Mucosa of descending colon (tissue), 3 donors: ENCODE measurements at regions not wholly inside any gene's neighbourhood (a gene's known extent, or its start where the extent isn't known, plus 50 kb on each side); places are given as distances from the start of the nearest gene placed in this dataset.

Source experiments
- ATAC-seq: fragments of 200-7000 bp; cut with Tn5 transposase; one replicate; pipeline ENCODE4 v1.9.1; 2020; ENCODE audit warnings: mild to moderate bottlenecking, moderate library complexity
- DNase-seq, 3 donors: peaks; one replicate each; pipeline ENCODE4 v3.0.0-alpha.2; 2020
- H3K36me3 ChIP-seq: fragments of 200-600 bp; one replicate; pipeline ENCODE4 v1.8.0; 2021; ENCODE audit warnings: low read depth, mild to moderate bottlenecking
- H3K4me1 ChIP-seq: fragments of 200-600 bp; one replicate; pipeline ENCODE4 v1.8.0; 2021; ENCODE audit warnings: low read depth, mild to moderate bottlenecking
- H3K4me3 ChIP-seq: fragments of 200-600 bp; one replicate; pipeline ENCODE4 v1.8.0; 2021; ENCODE audit warnings: mild to moderate bottlenecking
- H3K9me3 ChIP-seq: fragments of 200-600 bp; one replicate; pipeline ENCODE4 v1.8.0; 2021; ENCODE audit warnings: mild to moderate bottlenecking
- CTCF ChIP-seq: fragments of 200-600 bp; IDR thresholded peaks from one replicate; pipeline ENCODE4 v1.8.0; 2022; ENCODE audit warnings: antibody characterized with exemption, mild to moderate bottlenecking
- intact Hi-C, 2 donors: fragments of 100-400 bp; cut with DNase I in 1 of 2; cut with micrococcal nuclease in 1 of 2; formaldehyde crosslinking; loops; one replicate each; pipeline versions ENCODE4 v1.11.0 to v1.11.1; 2022; cut with DNase I, micrococcal nuclease
- donor health status: DM: no; HTN: no; CAD: no; lungs with moderate emphysema.
- donor health status: DM: no; HTN: no; CAD: no.
- donor health status: DM: no; HTN: yes; CAD: no.

- H3K9me3 ChIP-seq = no peaks in the 10 kb centered on the region
- ATAC-seq (peak; percentile 20), DNase-seq (no peak)
- no peak overlapping the region for H3K4me3 ChIP-seq
- no peaks in the 10 kb centered on the region for H3K36me3 ChIP-seq
- no peaks in the 10 kb centered on the region for H3K4me1 ChIP-seq
- no peak for TF ChIP-seq CTCF
- intact Hi-C loops = no loop called here
Observed at GRCh38 chr10:83959328-83959727, 180.0 kb upstream of the GHITM start.

- ATAC-seq (no peak), DNase-seq (no peak)
- Histone ChIP-seq H3K9me3 (no peaks in the 10 kb centered on the region), H3K36me3 (no peaks in the 10 kb centered on the region), H3K4me3 (no peak overlapping the region), H3K4me1 (no peaks in the 10 kb centered on the region)
- intact Hi-C loops = no loop called here
- TF ChIP-seq CTCF = no peak
Observed at GRCh38 chr10:83960125-83960524, 179.2 kb upstream of the GHITM start.

- ATAC-seq (no peak), DNase-seq (no peak)
- intact Hi-C loops = no loop called here
- Histone ChIP-seq H3K9me3 (no peaks in the 10 kb centered on the region), H3K4me1 (no peaks in the 10 kb centered on the region), H3K36me3 (no peaks in the 10 kb centered on the region), H3K4me3 (no peak overlapping the region)
- TF ChIP-seq CTCF = no peak
Observed at GRCh38 chr10:83961620-83962019, 177.7 kb upstream of the GHITM start.

- intact Hi-C loops = no loop called here
- Histone ChIP-seq H3K4me1 (no peaks in the 10 kb centered on the region), H3K9me3 (no peaks in the 10 kb centered on the region), H3K36me3 (no peaks in the 10 kb centered on the region), H3K4me3 (no peak overlapping the region)
- ATAC-seq (no peak), DNase-seq (no peak)
- no peak for TF ChIP-seq CTCF
Observed at GRCh38 chr10:83963446-83963845, 175.9 kb upstream of the GHITM start.

GRCh38 chr10:83965473-83965872 is 173.8 kb upstream of the GHITM start:
- DNase-seq = no peak
- ATAC-seq = no peak
- no peaks in the 10 kb centered on the region for H3K9me3 ChIP-seq
- intact Hi-C loops = no loop called here
- no peak for TF ChIP-seq CTCF
- H3K36me3 ChIP-seq = no peaks in the 10 kb centered on the region
- no peak overlapping the region for H3K4me3 ChIP-seq
- no peaks in the 10 kb centered on the region for H3K4me1 ChIP-seq

- TF ChIP-seq CTCF = no peak
- intact Hi-C loops = no loop called here
Observed at GRCh38 chr10:83968052-83968451, 171.3 kb upstream of the GHITM start.

More at GRCh38 chr10:83968052-83968451, 171.3 kb upstream of the GHITM start:
- Histone ChIP-seq H3K36me3 (no peaks in the 10 kb centered on the region), H3K9me3 (no peaks in the 10 kb centered on the region), H3K4me1 (no peaks in the 10 kb centered on the region), H3K4me3 (no peak overlapping the region)
- ATAC-seq (no peak), DNase-seq (no peak)
